ENCODE measurements at regions not wholly inside any gene's neighbourhood (a gene's known extent, or its start where the extent isn't known, plus 50 kb on each side); places are given as distances from the start of the nearest gene placed in this dataset.

DNA sequence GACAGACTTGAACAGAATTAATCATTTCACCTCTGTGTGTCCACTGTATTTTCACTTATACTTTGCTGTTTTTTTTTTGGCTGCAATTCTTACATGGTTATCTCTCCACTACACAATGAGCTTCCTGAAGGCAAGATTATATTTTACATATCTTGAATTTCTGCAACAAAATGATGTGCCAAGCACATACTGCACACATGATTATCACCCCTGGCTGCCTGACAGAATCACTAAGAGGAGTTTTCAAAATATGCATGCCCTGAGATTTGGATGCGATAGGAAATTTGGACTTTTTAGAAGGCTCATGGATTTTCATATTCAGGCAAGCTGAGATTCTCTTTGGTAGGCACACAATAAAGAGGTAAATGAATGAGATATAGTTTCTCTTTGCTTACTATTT, 1162.1 kb upstream of the IGFBP7 start:
- TF ChIP-seq, protein P1, sequence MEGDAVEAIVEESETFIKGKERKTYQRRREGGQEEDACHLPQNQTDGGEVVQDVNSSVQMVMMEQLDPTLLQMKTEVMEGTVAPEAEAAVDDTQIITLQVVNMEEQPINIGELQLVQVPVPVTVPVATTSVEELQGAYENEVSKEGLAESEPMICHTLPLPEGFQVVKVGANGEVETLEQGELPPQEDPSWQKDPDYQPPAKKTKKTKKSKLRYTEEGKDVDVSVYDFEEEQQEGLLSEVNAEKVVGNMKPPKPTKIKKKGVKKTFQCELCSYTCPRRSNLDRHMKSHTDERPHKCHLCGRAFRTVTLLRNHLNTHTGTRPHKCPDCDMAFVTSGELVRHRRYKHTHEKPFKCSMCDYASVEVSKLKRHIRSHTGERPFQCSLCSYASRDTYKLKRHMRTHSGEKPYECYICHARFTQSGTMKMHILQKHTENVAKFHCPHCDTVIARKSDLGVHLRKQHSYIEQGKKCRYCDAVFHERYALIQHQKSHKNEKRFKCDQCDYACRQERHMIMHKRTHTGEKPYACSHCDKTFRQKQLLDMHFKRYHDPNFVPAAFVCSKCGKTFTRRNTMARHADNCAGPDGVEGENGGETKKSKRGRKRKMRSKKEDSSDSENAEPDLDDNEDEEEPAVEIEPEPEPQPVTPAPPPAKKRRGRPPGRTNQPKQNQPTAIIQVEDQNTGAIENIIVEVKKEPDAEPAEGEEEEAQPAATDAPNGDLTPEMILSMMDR (IDR thresholded peaks at IDR 0.05) = no peak
- no peak for TF ChIP-seq POLR2A (IDR thresholded peaks at IDR 0.05)
